ENCODE measurements at regions not wholly inside any gene's neighbourhood (a gene's known extent, or its start where the extent isn't known, plus 50 kb on each side); places are given as distances from the start of the nearest gene placed in this dataset.

DNA sequence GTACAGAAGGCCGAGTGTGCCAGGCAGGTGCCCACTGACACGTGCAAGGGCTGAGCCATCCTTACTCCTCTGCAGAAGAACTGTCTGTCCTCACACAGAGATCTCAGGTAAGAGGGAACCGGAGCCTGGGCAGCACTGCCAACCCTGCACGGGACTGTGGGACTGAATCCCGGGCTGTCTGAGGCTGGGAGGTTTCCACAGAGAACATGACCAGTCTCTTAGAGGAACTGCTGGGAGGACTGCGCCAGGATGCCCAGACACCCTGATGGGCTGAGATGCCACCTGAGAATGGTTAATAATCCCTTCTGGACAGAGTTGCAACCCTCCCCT, 302.9 kb upstream of the SFSWAP start:
- Histone ChIP-seq H3K36me3 (ENCODE audit: control insufficient read depth in 2 of 4, insufficient read depth in 4 of 4, low read length in 3 of 4) (no peaks in the 10 kb centered on the region), H4K5ac (ENCODE audit: insufficient read length, low read depth, low read length) (no peak overlapping the region), H3K23me2 (ENCODE audit: low read depth, low read length) (peaks cover 18% of the 10 kb centered on the region; the same call in 1 of the 2 replicates), H3K79me2 (ENCODE audit: control insufficient read depth in 1 of 2, insufficient read depth in 2 of 2, low read length in 2 of 2) (no peaks in the 10 kb centered on the region), H4K8ac (ENCODE audit: extremely low read depth, insufficient read depth, low read length) (no peak overlapping the region), H3K27ac (ENCODE audit: low read depth, low read length) (no peak overlapping the region), H3K23ac (ENCODE audit: insufficient read length) (no peak overlapping the region), H3K4me3 (ENCODE audit: extremely low read depth in 1 of 4, insufficient read depth in 2 of 4, low read depth in 3 of 4, low read length in 4 of 4) (no peak overlapping the region), H3K56ac (replicated peaks; ENCODE audit: insufficient read length, low read depth, low read length) (no peak overlapping the region), H2BK12ac (ENCODE audit: low read depth, low read length) (no peak overlapping the region), H2AFZ (ENCODE audit: low read length) (no peak overlapping the region), H4K91ac (replicated peaks; ENCODE audit: insufficient read length, low read length) (no peak overlapping the region), H3K9ac (replicated peaks in 1 of 4; ENCODE audit: extremely low read depth in 1 of 4, low read depth in 3 of 4, low read length in 3 of 4) (no peak overlapping the region), H3K9me3 (ENCODE audit: insufficient read depth in 2 of 2, low read depth in 1 of 2, low read length in 1 of 2) (peaks cover 3 to 5% of the 10 kb centered on the region in 2 experiments; a peak in 2 of 4 replicates), H4K20me1 (replicated peaks in 1 of 2; ENCODE audit: control insufficient read depth in 1 of 2, insufficient read depth in 2 of 2, low read length in 2 of 2) (peaks cover 0 to 5% of the 10 kb centered on the region in 2 experiments), H3K4ac (replicated peaks; ENCODE audit: insufficient read length, low read depth, low read length) (no peak overlapping the region), H2BK5ac (ENCODE audit: low read depth, low read length) (no peak overlapping the region), H2BK20ac (ENCODE audit: low read length) (no peak overlapping the region), H3K18ac (ENCODE audit: extremely low read depth, low read length) (no peak overlapping the region), H3K27me3 (replicated peaks in 1 of 4; ENCODE audit: control insufficient read depth in 3 of 4, extremely low read depth in 1 of 4, insufficient read depth in 3 of 4, low read length in 3 of 4) (no peaks in the 10 kb centered on the region; a peak in 2 of 7 replicates), H2BK120ac (replicated peaks; ENCODE audit: low read depth, low read length) (no peak overlapping the region), H3K79me1 (ENCODE audit: low read depth, low read length) (no peaks in the 10 kb centered on the region), H3K4me2 (ENCODE audit: insufficient read depth in 1 of 2, low read depth in 2 of 2, low read length in 2 of 2) (no peak overlapping the region), H2AK5ac (ENCODE audit: low read depth, low read length) (no peak overlapping the region), H3K4me1 (replicated peaks in 1 of 4; ENCODE audit: control insufficient read depth in 3 of 4, insufficient read depth in 4 of 4, low read length in 3 of 4) (no peaks in the 10 kb centered on the region), H2BK15ac (ENCODE audit: low read length) (no peak overlapping the region), H3K14ac (ENCODE audit: insufficient read length) (no peak overlapping the region)
- 90% methylated on average over 6 of the region's 6 CpGs; no CpG with 5 or more reads in 1 of the 2 experiments for WGBS, 2 experiments (ENCODE audit: extremely low coverage in 1 of 2, insufficient coverage in 1 of 2, insufficient read length in 1 of 2, insufficient replicate concordance in 2 of 2, low coverage in 1 of 2, low lambda C conversion rate in 2 of 2, missing lambda C conversion rate in 1 of 2)
- no peak for TF ChIP-seq MAX (IDR thresholded peaks at IDR 0.05)
- no peak for TF ChIP-seq CHD2 (IDR thresholded peaks at IDR 0.05; ENCODE audit: low read length)
- TF ChIP-seq CBX8 (IDR thresholded peaks at IDR 0.05; ENCODE audit: borderline replicate concordance, low read depth, low read length): no peak
- TF ChIP-seq JUN (IDR thresholded peaks at IDR 0.05; ENCODE audit: low read depth, low read length): no peak
- no peak for TF ChIP-seq GABPA (IDR thresholded peaks at IDR 0.05; ENCODE audit: borderline replicate concordance, insufficient read depth, low read length)
- TF ChIP-seq SIN3A (conservative IDR thresholded peaks at IDR 0.05 in 1 of 2, IDR thresholded peaks at IDR 0.05 in 1 of 2; ENCODE audit: low read depth in 1 of 2, low read length in 2 of 2): no peak
- TF ChIP-seq TEAD4 (IDR thresholded peaks at IDR 0.05; ENCODE audit: low read depth, low read length): no peak
- DNase-seq (ENCODE audit: low read depth in 1 of 2, low spot score in 2 of 2) (no peak), FAIRE-seq (no peak)
- ChIA-PET CTCF (ENCODE audit: partially characterized antibody) (no interaction called here), POLR2A (ENCODE audit: partially characterized antibody) (interaction anchor here (0.6 kb wide), 1 partner anchor 126 kb away, joined by 3 read pairs; no protein-coding TSS in a partner anchor)

Data from H1 (cell line).